ENCODE measurements at regions not wholly inside any gene's neighbourhood (a gene's known extent, or its start where the extent isn't known, plus 50 kb on each side); places are given as distances from the start of the nearest gene placed in this dataset.

- TF ChIP-seq CTCF (IDR thresholded peaks at IDR 0.05; ENCODE audit: insufficient read depth, low read depth, low read length) (no peak), EZH2 (IDR thresholded peaks at IDR 0.05; ENCODE audit: insufficient read depth, low read length) (no peak)
These were observed 107.0 kb upstream of the TENM3 start for GRCh38 chr4:182136201-182136600.
